Astrocyte (in vitro differentiated cells and primary cell): ENCODE measurements at regions not wholly inside any gene's neighbourhood (a gene's known extent, or its start where the extent isn't known, plus 50 kb on each side); places are given as distances from the start of the nearest gene placed in this dataset.

Experiments used
- EZH2 ChIP-seq: IDR thresholded peaks from 2 replicates; pipeline ENCODE4 v1.6.1; 2012; ENCODE audit warnings: mild to moderate bottlenecking, low read length, inconsistent platforms; ENCODE audit not compliant: insufficient read depth
- TF ChIP-seq, protein P1 (sequence below): IDR thresholded peaks from 2 replicates; pipeline ENCODE4 v1.5.1; 2011; ENCODE audit warnings: low read depth, mild to moderate bottlenecking, inconsistent platforms, low read length, moderate library complexity; ENCODE audit not compliant: insufficient read depth

DNA sequence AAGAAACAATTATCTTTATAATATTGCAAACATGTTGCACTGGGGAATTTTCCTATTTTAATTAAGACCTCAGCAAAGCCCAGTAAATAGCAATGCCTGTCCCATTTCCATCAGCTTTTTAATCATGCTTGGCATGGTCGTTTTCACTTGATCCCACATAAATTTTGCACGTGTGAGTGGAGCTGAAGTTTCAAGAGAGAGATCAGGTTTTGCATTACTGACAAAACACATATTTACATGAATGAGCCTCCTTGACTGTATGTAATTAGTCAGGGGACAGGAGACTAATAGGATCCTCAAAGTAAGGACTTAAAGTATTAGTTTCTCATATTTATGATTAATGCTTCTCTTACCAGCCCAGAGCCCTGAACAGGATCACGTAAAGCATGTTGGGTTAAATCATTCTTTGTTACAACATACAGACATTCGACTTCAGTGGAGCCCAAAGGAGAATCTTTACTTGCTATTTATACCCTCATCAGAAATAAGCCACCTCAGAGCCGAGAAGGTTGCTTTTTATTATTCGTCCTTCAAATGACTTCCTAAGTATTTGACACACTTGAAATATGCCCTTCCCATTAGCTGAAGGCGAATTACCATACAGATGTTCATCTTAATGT lies 711.3 kb downstream of the GALR1 start:
- TF ChIP-seq, protein P1, sequence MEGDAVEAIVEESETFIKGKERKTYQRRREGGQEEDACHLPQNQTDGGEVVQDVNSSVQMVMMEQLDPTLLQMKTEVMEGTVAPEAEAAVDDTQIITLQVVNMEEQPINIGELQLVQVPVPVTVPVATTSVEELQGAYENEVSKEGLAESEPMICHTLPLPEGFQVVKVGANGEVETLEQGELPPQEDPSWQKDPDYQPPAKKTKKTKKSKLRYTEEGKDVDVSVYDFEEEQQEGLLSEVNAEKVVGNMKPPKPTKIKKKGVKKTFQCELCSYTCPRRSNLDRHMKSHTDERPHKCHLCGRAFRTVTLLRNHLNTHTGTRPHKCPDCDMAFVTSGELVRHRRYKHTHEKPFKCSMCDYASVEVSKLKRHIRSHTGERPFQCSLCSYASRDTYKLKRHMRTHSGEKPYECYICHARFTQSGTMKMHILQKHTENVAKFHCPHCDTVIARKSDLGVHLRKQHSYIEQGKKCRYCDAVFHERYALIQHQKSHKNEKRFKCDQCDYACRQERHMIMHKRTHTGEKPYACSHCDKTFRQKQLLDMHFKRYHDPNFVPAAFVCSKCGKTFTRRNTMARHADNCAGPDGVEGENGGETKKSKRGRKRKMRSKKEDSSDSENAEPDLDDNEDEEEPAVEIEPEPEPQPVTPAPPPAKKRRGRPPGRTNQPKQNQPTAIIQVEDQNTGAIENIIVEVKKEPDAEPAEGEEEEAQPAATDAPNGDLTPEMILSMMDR: no peak
- no peak for TF ChIP-seq EZH2
